PC-9 (cell line): ENCODE measurements at regions not wholly inside any gene's neighbourhood (a gene's known extent, or its start where the extent isn't known, plus 50 kb on each side); places are given as distances from the start of the nearest gene placed in this dataset.

Experiments
- BruUV-seq: library from RNA; stranded (reverse); fragments of 400-500 nt; replicated peaks from 2 replicates; lab custom pipeline; 2021; lab: Mats Ljungman, UMichigan
- CTCF ChIA-PET: fragments of 300-600 bp; sonication (Branson Sonifier 250); formaldehyde crosslinking; loops from one replicate; lab custom pipeline; 2022; ENCODE audit warnings: antibody characterized with exemption; lab: Charles Lee
- POLR2A ChIA-PET: fragments of 300-600 bp; sonication (Branson Sonifier 250); formaldehyde crosslinking; loops from one replicate; lab custom pipeline; 2022; ENCODE audit warnings: antibody characterized with exemption; ENCODE audit not compliant: unreplicated experiment; lab: Charles Lee
- DNase-seq, 2 experiments: peaks; one replicate each; pipeline versions ENCODE4 v3.0.0 to v3.0.0-alpha.2; 2015 to 2022; ENCODE audit warnings: mixed read lengths in 1 of 2
- H2AFZ ChIP-seq: fragments of 200-600 bp; sonication (generic); 2 replicates; pipeline ENCODE4 v1.8.1; 2017; ENCODE audit warnings: antibody characterized with exemption
- H3F3A ChIP-seq: fragments of 200-600 bp; sonication (generic); 2 replicates; pipeline ENCODE4 v1.8.1; 2017; ENCODE audit warnings: antibody characterized with exemption, mild to moderate bottlenecking, low read depth; ENCODE audit not compliant: insufficient read depth
- H3K27ac ChIP-seq: fragments of 200-600 bp; sonication (generic); 2 replicates; pipeline ENCODE4 v1.6.1; 2016; ENCODE audit warnings: mixed run types
- H3K27me3 ChIP-seq: fragments of 200-600 bp; sonication (generic); 2 replicates; pipeline ENCODE4 v1.6.1; 2016; ENCODE audit warnings: low read depth, mixed run types; ENCODE audit not compliant: insufficient read depth
- H3K36me3 ChIP-seq: fragments of 200-600 bp; sonication (generic); 2 replicates; pipeline ENCODE4 v1.6.1; 2016; ENCODE audit warnings: low read depth, mixed run types
- H3K4me1 ChIP-seq: fragments of 200-600 bp; sonication (generic); replicated peaks from 2 replicates; pipeline ENCODE4 v1.6.1; 2016; ENCODE audit warnings: mixed run types; ENCODE audit not compliant: insufficient read depth
- H3K4me2 ChIP-seq: fragments of 200-600 bp; sonication (generic); 2 replicates; pipeline ENCODE4 v1.6.1; 2017; ENCODE audit warnings: mixed run types
- H3K4me3 ChIP-seq: fragments of 200-600 bp; sonication (generic); 2 replicates; pipeline ENCODE4 v1.6.1; 2016; ENCODE audit warnings: mixed run types
- H3K79me2 ChIP-seq: fragments of 200-600 bp; sonication (generic); 2 replicates; pipeline ENCODE4 v1.6.1; 2017; ENCODE audit warnings: low read depth, mixed run types
- H3K9me2 ChIP-seq: fragments of 200-600 bp; sonication (generic); 2 replicates; pipeline ENCODE4 v1.8.1; 2017; ENCODE audit warnings: mild to moderate bottlenecking; ENCODE audit not compliant: insufficient read depth
- H3K9me3 ChIP-seq: fragments of 200-600 bp; sonication (generic); 2 replicates; pipeline ENCODE4 v1.8.1; 2016; ENCODE audit warnings: low read depth; ENCODE audit not compliant: insufficient read depth
- H4K20me1 ChIP-seq: fragments of 200-600 bp; sonication (generic); 2 replicates; pipeline ENCODE4 v1.8.1; 2017; ENCODE audit not compliant: insufficient read depth
- CTCF ChIP-seq: fragments of 200-600 bp; sonication (generic); conservative IDR thresholded peaks from 2 replicates; pipeline ENCODE4 v1.6.1; 2017; ENCODE audit warnings: mixed run types, antibody characterized with exemption, mild to moderate bottlenecking, moderate library complexity
- EZH2 ChIP-seq: fragments of 200-600 bp; sonication (generic); IDR thresholded peaks from 2 replicates; pipeline ENCODE4 v1.8.0; 2017; ENCODE audit warnings: antibody characterized with exemption, low read depth
- intact Hi-C: fragments of 100-400 bp; cut with micrococcal nuclease; formaldehyde crosslinking; loops from one replicate; pipeline ENCODE4 v1.10.0; 2022; ENCODE audit not compliant: unreplicated experiment

GRCh38 chr22:48705917-48706605, 1121.6 kb downstream of the BRD1 start:
- no peaks in the 10 kb centered on the region for H3K4me1 ChIP-seq
- intact Hi-C loops, result no loop called here
- peaks cover 7% of the 10 kb centered on the region; the same call in 1 of the 2 replicates for H4K20me1 ChIP-seq
- no TSS peak for BruUV-seq
- DNase-seq, result no peak
- H3K4me2 ChIP-seq, result no peak overlapping the region
- H3K79me2 ChIP-seq, result no peaks in the 10 kb centered on the region
- no peaks in the 10 kb centered on the region for H3K9me2 ChIP-seq
- H3K4me3 ChIP-seq, result no peak overlapping the region
- H3K9me3 ChIP-seq, result no peaks in the 10 kb centered on the region
- no peaks in the 10 kb centered on the region for H3F3A ChIP-seq
- no peak overlapping the region for H2AFZ ChIP-seq
- ChIA-PET POLR2A (no interaction called here), CTCF (no interaction called here)
- no peak for TF ChIP-seq CTCF
- no peak for TF ChIP-seq EZH2
- no peaks in the 10 kb centered on the region for H3K36me3 ChIP-seq
- H3K27ac ChIP-seq, result no peak overlapping the region
- H3K27me3 ChIP-seq, result peaks cover 99% of the 10 kb centered on the region

- peaks cover 99% of the 10 kb centered on the region for H3K27me3 ChIP-seq
- H3K79me2 ChIP-seq, result no peaks in the 10 kb centered on the region
- no peak overlapping the region for H2AFZ ChIP-seq
- ChIA-PET CTCF (no interaction called here), POLR2A (no interaction called here)
- H3K27ac ChIP-seq, result no peak overlapping the region
- intact Hi-C loops, result no loop called here
- TF ChIP-seq EZH2 (no peak), CTCF (no peak)
- H3K9me2 ChIP-seq, result no peaks in the 10 kb centered on the region
- H3K4me2 ChIP-seq, result no peak overlapping the region
- peaks cover 7% of the 10 kb centered on the region; the same call in 1 of the 2 replicates for H4K20me1 ChIP-seq
- H3K36me3 ChIP-seq, result no peaks in the 10 kb centered on the region
- H3F3A ChIP-seq, result no peaks in the 10 kb centered on the region
- BruUV-seq, result no TSS peak
- no peak overlapping the region for H3K4me3 ChIP-seq
- H3K4me1 ChIP-seq, result no peaks in the 10 kb centered on the region
- no peaks in the 10 kb centered on the region for H3K9me3 ChIP-seq
- DNase-seq, result no peak
Measured at GRCh38 chr22:48705159-48705916, 1122.3 kb downstream of the BRD1 start.

- DNase-seq, result no peak
- BruUV-seq, result no TSS peak
- TF ChIP-seq CTCF, result no peak
- TF ChIP-seq EZH2, result no peak
- Histone ChIP-seq H3K27ac (no peak overlapping the region), H3K9me3 (no peaks in the 10 kb centered on the region), H4K20me1 (no peaks in the 10 kb centered on the region; the same call in 1 of the 2 replicates), H3K4me3 (no peak overlapping the region), H3K27me3 (peaks cover 99% of the 10 kb centered on the region), H3K4me2 (no peak overlapping the region), H3F3A (no peaks in the 10 kb centered on the region), H2AFZ (no peak overlapping the region), H3K36me3 (no peaks in the 10 kb centered on the region), H3K9me2 (no peaks in the 10 kb centered on the region), H3K79me2 (no peaks in the 10 kb centered on the region), H3K4me1 (no peaks in the 10 kb centered on the region)
- intact Hi-C loops, result no loop called here
- ChIA-PET CTCF (no interaction called here), POLR2A (no interaction called here)
Measured at GRCh38 chr22:48704335-48704734, 1123.3 kb downstream of the BRD1 start.
